OCI-LY7 (cell line): ENCODE measurements at regions not wholly inside any gene's neighbourhood (a gene's known extent, or its start where the extent isn't known, plus 50 kb on each side); places are given as distances from the start of the nearest gene placed in this dataset.

Experiments used
- BruUV-seq: library from RNA; stranded (reverse); fragments of 400-500 nt; replicated peaks from 2 replicates; lab custom pipeline; 2021; lab: Mats Ljungman, UMichigan
- CTCF ChIA-PET: fragments of 300-600 bp; sonication (Branson Sonifier 250); formaldehyde crosslinking; loops from one replicate; lab custom pipeline; 2022; ENCODE audit warnings: antibody characterized with exemption; ENCODE audit not compliant: unreplicated experiment; lab: Charles Lee
- POLR2A ChIA-PET: fragments of 300-600 bp; sonication (Branson Sonifier 250); formaldehyde crosslinking; loops from one replicate; lab custom pipeline; 2022; ENCODE audit warnings: antibody characterized with exemption; lab: Charles Lee
- DNase-seq: peaks from one replicate; pipeline ENCODE4 v3.0.0-alpha.2; 2015; ENCODE audit warnings: low spot score
- H2AFZ ChIP-seq: fragments of 200-600 bp; sonication (generic), shearing (Covaris generic); 2 replicates; pipeline ENCODE4 v1.6.1; 2014; ENCODE audit warnings: mild to moderate bottlenecking, antibody characterized with exemption, low read length, moderate library complexity
- H3K27ac ChIP-seq: fragments of 200-600 bp; sonication (generic); 2 replicates; pipeline ENCODE4 v1.5.1; 2014; ENCODE audit warnings: mixed run types, low read depth, mild to moderate bottlenecking, moderate library complexity, low read length, inconsistent platforms; ENCODE audit not compliant: poor library complexity, severe bottlenecking
- H3K36me3 ChIP-seq: fragments of 200-600 bp; sonication (generic); 2 replicates; pipeline ENCODE4 v1.6.1; 2014; ENCODE audit warnings: mild to moderate bottlenecking, antibody characterized with exemption, low read length, moderate library complexity, mixed read lengths; ENCODE audit not compliant: insufficient read depth
- H3K4me1 ChIP-seq: fragments of 200-600 bp; sonication (generic); 2 replicates; pipeline ENCODE4 v1.5.1; 2014; ENCODE audit warnings: mild to moderate bottlenecking, low read length; ENCODE audit not compliant: insufficient read depth, poor library complexity, severe bottlenecking
- H3K4me2 ChIP-seq: fragments of 200-600 bp; sonication (generic); 2 replicates; pipeline ENCODE4 v1.6.1; 2014; ENCODE audit warnings: mild to moderate bottlenecking, low read length
- H3K4me3 ChIP-seq: fragments of 200-600 bp; sonication (generic); 2 replicates; pipeline ENCODE4 v1.5.1; 2014; ENCODE audit warnings: mild to moderate bottlenecking, low read depth, low read length; ENCODE audit not compliant: poor library complexity, severe bottlenecking
- H3K79me2 ChIP-seq: fragments of 200-600 bp; sonication (generic); 2 replicates; pipeline ENCODE4 v1.6.1; 2016; ENCODE audit warnings: low read depth, mild to moderate bottlenecking, low read length, moderate library complexity, mixed read lengths; ENCODE audit not compliant: insufficient read depth
- H3K9me2 ChIP-seq: fragments of 200-600 bp; sonication (generic); 2 replicates; pipeline ENCODE4 v1.6.1; 2016; ENCODE audit warnings: mild to moderate bottlenecking, low read length, mixed read lengths; ENCODE audit not compliant: insufficient read depth
- H3K9me3 ChIP-seq: fragments of 200-600 bp; sonication (generic); 2 replicates; pipeline ENCODE4 v1.6.1; 2014; ENCODE audit warnings: mild to moderate bottlenecking, mixed run types, low read length, mixed read lengths
- H4K20me1 ChIP-seq: fragments of 200-600 bp; sonication (generic); 2 replicates; pipeline ENCODE4 v1.6.1; 2014; ENCODE audit warnings: mild to moderate bottlenecking, antibody characterized with exemption, low read length, moderate library complexity, mixed read lengths; ENCODE audit not compliant: insufficient read depth
- CTCF ChIP-seq: fragments of 200-600 bp; sonication (generic); conservative IDR thresholded peaks from 2 replicates; pipeline ENCODE4 v1.5.1; 2014; ENCODE audit warnings: mild to moderate bottlenecking, antibody characterized with exemption, low read length, moderate library complexity, mixed read lengths
- EZH2phosphoT487 ChIP-seq: fragments of 200-600 bp; sonication (generic); IDR thresholded peaks from 2 replicates; pipeline ENCODE4 v1.6.1; 2018; ENCODE audit warnings: low read depth, borderline replicate concordance, mild to moderate bottlenecking, mixed run types, antibody characterized with exemption, low read length, moderate library complexity, mixed read lengths
- intact Hi-C: fragments of 100-400 bp; cut with micrococcal nuclease; formaldehyde crosslinking; loops from one replicate; pipeline ENCODE4 v1.10.0; 2022; ENCODE audit not compliant: unreplicated experiment

- TF ChIP-seq EZH2phosphoT487 (no peak), CTCF (no peak)
Observed at GRCh38 chr15:58348095-58348812, 83.5 kb upstream of the LIPC start.

GRCh38 chr15:58352026-58352929 is 79.5 kb upstream of the LIPC start:
- ChIA-PET POLR2A (no interaction called here), CTCF (no interaction called here)
- Histone ChIP-seq H2AFZ (peak overlapping the region; percentile 10; the same call in 1 of the 2 replicates), H4K20me1 (no peaks in the 10 kb centered on the region), H3K27ac (no peak overlapping the region), H3K4me3 (peak overlapping the region; percentile 6), H3K9me2 (no peaks in the 10 kb centered on the region), H3K36me3 (no peaks in the 10 kb centered on the region), H3K9me3 (no peaks in the 10 kb centered on the region), H3K79me2 (no peaks in the 10 kb centered on the region), H3K4me1 (peaks cover 57% of the 10 kb centered on the region), H3K4me2 (peak overlapping the region; percentile 59)
- DNase-seq: no peak
- intact Hi-C loops: no loop called here
- TF ChIP-seq CTCF: no peak
- no peak for TF ChIP-seq EZH2phosphoT487
- no TSS peak for BruUV-seq

More at GRCh38 chr15:58348095-58348812, 83.5 kb upstream of the LIPC start:
- Histone ChIP-seq H3K9me2 (no peaks in the 10 kb centered on the region), H3K4me2 (no peak overlapping the region), H2AFZ (peak overlapping the region; percentile 26; the same call in 1 of the 2 replicates), H3K4me3 (no peak overlapping the region), H3K9me3 (no peaks in the 10 kb centered on the region), H3K36me3 (no peaks in the 10 kb centered on the region), H3K27ac (no peak overlapping the region), H3K79me2 (no peaks in the 10 kb centered on the region), H3K4me1 (peaks cover 31% of the 10 kb centered on the region), H4K20me1 (no peaks in the 10 kb centered on the region)
- ChIA-PET POLR2A (interaction anchor here (0.7 kb wide), 1 partner anchor 525 kb away, joined by 3 read pairs; no protein-coding TSS in a partner anchor), CTCF (no interaction called here)
- BruUV-seq: no TSS peak
- intact Hi-C loops: no loop called here
- DNase-seq: no peak
